Dedifferentiated amniotic fluid mesenchymal stem cell (primary cell): ENCODE measurements at regions not wholly inside any gene's neighbourhood (a gene's known extent, or its start where the extent isn't known, plus 50 kb on each side); places are given as distances from the start of the nearest gene placed in this dataset.

Source experiments
- DNase-seq: peaks from one replicate; pipeline ENCODE4 v3.0.0-alpha.2; 2016; ENCODE audit errors: extremely low spot score

DNA sequence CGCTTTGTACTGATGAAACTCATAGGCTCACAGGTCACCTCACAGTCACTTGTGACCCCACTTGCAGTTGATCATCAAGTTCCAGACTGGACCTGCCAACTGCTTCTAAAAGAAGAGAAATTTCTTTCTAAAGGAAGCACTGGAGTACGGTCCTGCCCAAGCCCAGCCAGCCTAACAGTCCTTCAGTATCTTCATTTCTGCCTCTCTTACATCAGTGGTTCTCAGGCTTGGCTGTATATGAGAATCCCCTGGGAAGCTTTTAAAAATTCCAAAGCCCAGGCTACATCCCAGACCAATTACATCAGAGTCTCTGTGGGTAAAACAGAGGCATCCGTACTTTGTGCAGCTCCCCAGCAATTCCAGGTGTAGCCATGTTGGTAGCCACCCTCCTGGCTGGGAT is 282.1 kb downstream of the NFIB start:
- DNase-seq: no peak

- no peak for DNase-seq
Measured at GRCh38 chr9:14031060-14031414, 282.9 kb downstream of the NFIB start.

DNA sequence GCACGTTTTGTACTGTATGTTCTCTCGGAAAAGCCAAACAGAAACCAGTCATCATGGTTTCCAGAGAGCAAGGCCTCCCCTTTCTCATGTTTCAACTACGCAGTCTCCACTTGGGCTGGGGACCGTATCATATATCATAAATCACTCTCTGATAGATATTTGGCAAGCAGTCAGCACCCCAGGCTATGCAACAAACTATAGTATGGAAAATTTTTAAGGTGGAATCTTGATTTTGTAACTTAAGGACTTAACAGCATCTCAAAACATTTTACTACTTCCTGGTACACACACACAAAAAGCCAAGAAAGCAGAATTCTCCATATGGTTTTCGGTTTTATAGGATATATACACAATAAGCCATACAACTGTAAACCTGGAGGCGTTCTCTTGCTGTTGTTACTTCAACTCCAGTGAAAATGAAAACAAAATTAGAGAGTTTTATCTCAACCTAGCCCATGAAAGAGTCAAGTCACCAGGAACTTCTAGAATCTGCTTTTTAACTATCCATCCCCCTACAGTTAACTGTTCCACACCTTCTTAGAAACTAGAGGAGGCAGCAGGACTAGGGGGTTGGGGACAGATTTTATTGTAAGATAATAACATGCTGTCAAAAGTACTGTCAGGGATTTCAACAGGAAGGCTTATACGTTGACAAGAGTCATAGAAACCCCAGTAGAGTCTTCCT is 283.4 kb downstream of the NFIB start:
- DNase-seq: peak; percentile 86

- DNase-seq: no peak
Measured at GRCh38 chr9:14029806-14030374, 284.1 kb downstream of the NFIB start.

DNA sequence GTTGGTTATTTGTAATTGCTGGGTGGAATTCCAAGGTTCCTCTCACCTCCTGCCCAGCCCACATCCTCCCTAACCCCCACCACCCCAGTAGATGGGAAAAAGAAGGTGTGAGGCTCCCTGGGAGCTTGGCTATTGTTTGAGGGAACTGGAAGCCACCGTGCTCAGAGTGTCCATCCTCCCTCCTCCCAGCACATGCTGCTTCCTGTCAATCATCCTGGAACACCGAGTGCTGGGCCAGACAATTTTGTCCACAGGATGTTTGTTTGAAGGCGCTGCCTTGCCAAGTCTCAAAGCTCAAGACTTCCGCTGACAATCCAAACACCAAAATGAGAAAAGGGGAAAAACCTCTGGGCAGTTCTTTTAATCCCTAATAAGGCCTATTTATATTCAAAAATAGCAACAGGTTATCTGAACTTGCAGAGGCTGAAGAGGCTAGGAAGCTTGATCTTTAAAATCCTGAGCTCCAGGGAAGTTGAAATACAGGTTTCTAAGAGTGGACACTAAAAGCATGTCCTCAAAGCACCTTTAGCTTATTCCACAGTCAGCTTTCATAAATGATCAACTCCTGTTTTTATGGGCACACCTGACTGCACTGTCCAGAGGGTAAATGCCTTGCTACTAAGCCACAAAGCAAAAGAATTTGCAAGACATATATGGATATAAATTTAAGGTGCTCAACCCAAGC is 286.7 kb downstream of the NFIB start:
- DNase-seq: no peak

GRCh38 chr9:14025741-14026140 is 288.2 kb downstream of the NFIB start:
- DNase-seq: no peak

GRCh38 chr9:14023285-14023684 is 290.7 kb downstream of the NFIB start:
- DNase-seq: no peak

GRCh38 chr9:14021871-14022525 is 291.9 kb downstream of the NFIB start:
- no peak for DNase-seq

GRCh38 chr9:14018081-14018480 is 295.9 kb downstream of the NFIB start:
- no peak for DNase-seq

DNA sequence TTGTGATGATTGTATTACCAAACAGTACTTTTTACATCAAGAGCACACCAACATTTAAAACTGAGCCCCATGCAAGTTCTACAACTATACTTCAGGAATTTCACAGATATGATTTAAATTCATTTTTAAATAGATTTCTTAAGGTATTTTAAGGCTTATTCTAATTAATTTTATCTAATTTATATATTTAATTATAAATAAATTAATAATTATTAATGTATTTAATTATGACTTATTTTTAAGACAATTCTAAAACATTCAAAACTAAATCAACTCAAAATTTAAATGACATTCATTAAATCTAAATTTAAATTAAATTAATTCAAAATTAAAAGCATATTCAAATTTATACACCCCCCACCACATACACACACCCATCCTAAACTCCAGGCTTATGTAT is 299.2 kb downstream of the NFIB start:
- no peak for DNase-seq

DNA sequence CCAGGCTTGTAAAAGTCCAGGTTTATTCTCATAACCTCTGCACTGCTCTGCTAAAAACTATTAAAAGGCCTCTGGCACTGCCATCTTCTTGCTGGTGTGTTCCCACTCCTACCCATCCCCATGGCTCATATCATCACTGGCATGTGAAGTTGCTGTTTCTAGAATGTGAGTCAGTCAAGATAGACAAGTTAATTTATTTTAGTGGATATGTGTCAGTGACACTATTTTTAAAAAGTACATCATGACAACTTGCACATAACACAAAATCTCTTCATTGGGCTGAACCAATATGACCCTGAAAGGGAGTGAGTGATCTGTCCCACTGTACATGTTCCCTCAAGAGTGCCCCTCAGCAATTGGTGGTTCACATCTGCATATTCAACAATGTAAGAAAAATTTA is 299.7 kb downstream of the NFIB start:
- no peak for DNase-seq

GRCh38 chr9:14011799-14012560 is 302.0 kb downstream of the NFIB start:
- DNase-seq: no peak

DNA sequence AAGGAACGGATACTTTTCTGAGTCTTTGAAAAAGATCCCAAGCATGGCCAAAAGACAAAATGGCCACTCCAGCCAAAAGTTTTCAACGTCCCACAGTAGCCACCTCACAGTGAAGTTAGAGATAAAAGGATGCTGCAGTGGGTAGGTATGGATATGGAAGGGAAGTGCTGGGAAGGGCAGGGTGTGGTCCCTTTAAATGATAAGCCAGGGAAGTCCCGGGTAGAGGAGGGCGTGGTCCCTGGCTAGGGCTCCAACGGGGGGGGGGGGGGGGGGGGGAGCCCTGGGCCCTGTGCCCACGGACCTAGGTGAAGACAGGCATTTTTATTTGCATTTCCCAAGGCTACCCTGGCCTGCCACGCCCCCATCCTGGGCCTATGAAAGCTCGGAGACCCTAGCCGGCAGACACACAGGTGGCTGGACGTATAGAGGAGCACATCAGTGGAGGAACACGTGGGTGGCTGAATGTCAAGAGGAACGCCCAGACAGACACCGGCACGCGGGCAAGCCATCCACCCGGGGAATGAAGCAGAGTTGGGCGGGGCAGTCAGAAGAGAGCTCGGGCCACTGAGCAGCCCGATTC is 306.7 kb downstream of the NFIB start:
- no peak for DNase-seq

- DNase-seq: no peak
Measured at GRCh38 chr9:14006386-14007187, 307.4 kb downstream of the NFIB start.

- no peak for DNase-seq
Measured at GRCh38 chr9:14004110-14004509, 309.8 kb downstream of the NFIB start.

GRCh38 chr9:13994240-13994639 is 319.7 kb downstream of the NFIB start:
- no peak for DNase-seq

- no peak for DNase-seq
Measured at GRCh38 chr9:13993632-13994185, 320.2 kb downstream of the NFIB start.

- no peak for DNase-seq
Measured at GRCh38 chr9:13992138-13993088, 321.5 kb downstream of the NFIB start.

DNA sequence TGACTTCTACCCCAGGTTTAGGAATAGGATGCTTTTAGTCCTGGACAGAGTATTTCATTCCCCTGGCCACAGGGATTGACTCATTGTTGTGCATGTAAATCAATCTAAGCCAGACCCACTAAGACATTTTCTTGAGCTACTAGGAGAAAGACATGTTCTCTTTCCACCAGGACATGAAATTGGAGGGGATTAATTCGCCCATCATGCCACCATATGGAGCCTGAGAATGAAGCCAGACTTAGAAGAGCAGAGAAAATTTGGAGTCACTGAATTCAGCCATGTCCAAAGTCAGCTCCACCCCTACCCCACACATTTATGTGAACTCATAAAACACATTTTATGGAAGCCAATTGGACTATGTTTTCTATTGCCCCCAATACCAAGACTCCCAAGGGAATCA is 322.5 kb downstream of the NFIB start:
- no peak for DNase-seq
